Activated T-helper 1 cell treated with anti-CD3 and anti-CD28 coated beads, Interleukin-12 subunit alpha, Interleukin-12 subunit beta, Interleukin-2, Interleukin-4 antibody, amounts not matched to agents 30 ng/mL and 10 ng/mL and 1 ng/mL, durations not matched to agents 14 hours and 24 hours and 36 hours (primary cell): ENCODE measurements at regions not wholly inside any gene's neighbourhood (a gene's known extent, or its start where the extent isn't known, plus 50 kb on each side); places are given as distances from the start of the nearest gene placed in this dataset.

Experiments
- DNase-seq: peaks from one replicate; pipeline ENCODE4 v3.0.0; 2021; ENCODE audit warnings: low spot score
- H3K27ac Mint-ChIP-seq: one replicate; pipeline ENCODE4 v1.8.0; 2021; ENCODE audit warnings: mild to moderate bottlenecking, mixed read lengths
- H3K27me3 Mint-ChIP-seq: one replicate; pipeline ENCODE4 v1.8.0; 2022; ENCODE audit warnings: mild to moderate bottlenecking, moderate library complexity, mixed read lengths; ENCODE audit not compliant: insufficient read depth
- H3K36me3 Mint-ChIP-seq: one replicate; pipeline ENCODE4 v1.8.0; 2021; ENCODE audit warnings: low read depth, mixed read lengths
- H3K4me1 Mint-ChIP-seq: one replicate; pipeline ENCODE4 v1.8.0; 2021; ENCODE audit warnings: low read depth, mixed read lengths
- H3K4me3 Mint-ChIP-seq: one replicate; pipeline ENCODE4 v1.8.0; 2021; ENCODE audit warnings: mild to moderate bottlenecking, moderate library complexity, mixed read lengths
- H3K9me3 Mint-ChIP-seq: one replicate; pipeline ENCODE4 v1.8.0; 2021; ENCODE audit warnings: mixed read lengths
- intact Hi-C: fragments of 100-400 bp; cut with micrococcal nuclease; formaldehyde crosslinking; loops from one replicate; pipeline ENCODE4 v1.15.1; 2024

DNA sequence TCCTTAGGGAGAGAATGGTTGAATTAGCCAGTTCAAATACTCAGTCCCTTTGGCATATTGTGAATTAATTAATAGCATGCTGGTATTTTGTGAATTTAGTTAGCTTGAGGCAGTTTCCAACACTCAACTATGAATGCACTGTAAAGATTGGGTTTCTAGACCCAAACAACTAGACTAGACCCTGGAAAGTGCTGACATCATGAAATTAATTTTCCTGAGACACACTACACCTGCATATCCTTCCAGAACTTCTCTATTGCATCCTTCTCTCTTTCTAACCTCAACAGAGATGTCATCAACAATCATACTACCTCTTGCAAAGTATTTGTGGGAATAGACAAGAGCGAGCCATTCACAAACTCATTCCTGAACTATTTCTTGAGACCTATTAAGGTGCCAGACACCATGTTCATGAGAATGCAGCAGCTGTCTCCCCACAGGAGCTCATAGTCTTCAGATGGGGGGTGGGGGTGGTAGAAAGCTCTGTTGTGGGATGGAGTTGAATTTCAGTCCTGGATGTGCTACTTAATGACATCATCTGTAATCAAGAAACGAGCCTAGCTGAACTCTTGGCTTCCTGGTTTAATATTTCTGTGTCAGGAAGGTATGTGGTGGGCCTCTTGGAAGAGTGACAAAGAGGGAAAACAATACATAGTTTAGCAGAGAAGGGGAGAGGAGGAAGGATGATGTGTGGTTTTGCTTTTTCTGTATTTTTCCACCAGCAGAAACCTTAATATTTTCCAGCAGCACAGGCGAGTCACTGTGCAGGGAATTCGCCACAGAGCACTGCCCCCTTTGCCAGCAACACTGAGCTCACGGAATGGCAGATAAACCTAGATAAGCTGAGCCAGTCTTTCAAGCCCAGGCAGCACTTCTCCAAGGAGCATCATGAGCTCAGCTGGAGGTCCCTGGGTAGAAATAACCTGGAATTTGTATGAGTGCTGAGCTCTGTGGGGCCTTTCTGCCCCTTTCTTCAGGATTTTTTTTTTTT, 53.1 kb upstream of the CYSLTR2 start:
- intact Hi-C loops, result no loop called here
- no peaks in the 10 kb centered on the region for H3K36me3 Mint-ChIP-seq
- no peak overlapping the region for H3K4me3 Mint-ChIP-seq
- DNase-seq, result no peak
- no peaks in the 10 kb centered on the region for H3K4me1 Mint-ChIP-seq
- H3K27ac Mint-ChIP-seq, result no peak overlapping the region
- peaks cover 5% of the 10 kb centered on the region for H3K9me3 Mint-ChIP-seq
- H3K27me3 Mint-ChIP-seq, result peaks cover 2% of the 10 kb centered on the region

DNA sequence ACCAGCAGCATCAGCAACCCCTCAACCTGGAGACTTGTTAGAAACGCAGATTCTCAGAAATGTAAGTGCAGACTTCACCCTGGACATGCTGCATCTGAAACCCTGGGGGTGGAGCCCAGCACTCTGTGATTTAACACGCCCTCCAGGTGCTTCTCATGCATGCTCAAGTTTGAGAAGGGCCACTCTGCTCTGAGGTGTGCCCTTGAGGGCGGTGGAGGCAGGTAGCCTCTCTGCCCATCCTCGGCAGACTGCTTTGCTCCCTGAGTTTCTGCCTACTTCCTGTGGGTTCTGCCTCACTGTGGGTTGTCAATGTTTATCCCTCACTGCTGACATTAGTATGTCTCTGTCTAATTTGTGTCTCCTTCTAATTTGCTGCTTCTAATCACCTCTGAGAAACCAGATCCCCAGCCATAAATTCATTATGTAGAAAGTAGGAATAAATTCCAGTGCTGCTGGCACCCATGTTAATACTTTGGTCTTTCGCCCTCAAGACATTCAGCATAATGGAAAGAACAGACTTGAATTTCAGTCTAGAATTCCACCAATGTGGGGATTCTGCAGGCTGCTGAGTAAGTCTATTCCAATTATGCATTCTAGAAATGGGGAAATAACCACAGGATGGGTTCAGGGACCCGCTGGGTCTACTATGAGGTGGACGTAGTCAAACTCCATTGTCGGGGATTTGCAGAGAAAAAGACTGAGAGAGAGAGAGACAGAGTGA, 51.3 kb upstream of the CYSLTR2 start:
- peaks cover 8% of the 10 kb centered on the region for H3K9me3 Mint-ChIP-seq
- no peak overlapping the region for H3K4me3 Mint-ChIP-seq
- peaks cover 7% of the 10 kb centered on the region for H3K27me3 Mint-ChIP-seq
- H3K36me3 Mint-ChIP-seq, result no peaks in the 10 kb centered on the region
- H3K27ac Mint-ChIP-seq, result no peak overlapping the region
- intact Hi-C loops, result no loop called here
- no peaks in the 10 kb centered on the region for H3K4me1 Mint-ChIP-seq
- DNase-seq, result no peak

DNA sequence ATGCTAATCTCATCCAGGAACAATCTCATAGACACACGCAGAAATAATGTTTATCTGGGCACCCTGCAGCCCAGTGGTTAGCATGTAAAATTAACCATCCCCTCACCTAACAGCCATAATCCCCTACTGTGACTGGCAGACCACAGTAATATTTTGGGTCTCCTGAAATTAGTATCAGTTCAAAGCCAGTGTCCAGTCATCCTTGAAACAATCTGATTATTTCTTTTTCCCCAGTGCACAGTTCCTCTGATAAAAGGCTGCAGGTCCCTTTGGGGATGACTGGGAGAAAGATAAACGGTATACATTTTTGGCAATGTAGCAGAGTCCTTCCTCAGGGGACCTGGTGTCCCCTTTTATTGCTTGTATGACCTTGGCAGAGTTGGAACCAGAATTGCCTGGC, 50.4 kb upstream of the CYSLTR2 start:
- Mint-ChIP-seq H3K36me3 (no peaks in the 10 kb centered on the region), H3K27me3 (peaks cover 10% of the 10 kb centered on the region), H3K4me3 (no peak overlapping the region), H3K27ac (no peak overlapping the region), H3K4me1 (no peaks in the 10 kb centered on the region), H3K9me3 (peaks cover 8% of the 10 kb centered on the region)
- intact Hi-C loops, result no loop called here
- no peak for DNase-seq
